Inflammatory macrophage (primary cell): ENCODE measurements at regions not wholly inside any gene's neighbourhood (a gene's known extent, or its start where the extent isn't known, plus 50 kb on each side); places are given as distances from the start of the nearest gene placed in this dataset.

Experiments used
- DNase-seq, 2 donors: peaks; one replicate each; pipeline ENCODE4 v3.0.0-alpha.2; 2020 to 2022

- DNase-seq: no peak
Observed at GRCh38 chr15:69797615-69798014, 300.1 kb downstream of the TLE3 start.

DNA sequence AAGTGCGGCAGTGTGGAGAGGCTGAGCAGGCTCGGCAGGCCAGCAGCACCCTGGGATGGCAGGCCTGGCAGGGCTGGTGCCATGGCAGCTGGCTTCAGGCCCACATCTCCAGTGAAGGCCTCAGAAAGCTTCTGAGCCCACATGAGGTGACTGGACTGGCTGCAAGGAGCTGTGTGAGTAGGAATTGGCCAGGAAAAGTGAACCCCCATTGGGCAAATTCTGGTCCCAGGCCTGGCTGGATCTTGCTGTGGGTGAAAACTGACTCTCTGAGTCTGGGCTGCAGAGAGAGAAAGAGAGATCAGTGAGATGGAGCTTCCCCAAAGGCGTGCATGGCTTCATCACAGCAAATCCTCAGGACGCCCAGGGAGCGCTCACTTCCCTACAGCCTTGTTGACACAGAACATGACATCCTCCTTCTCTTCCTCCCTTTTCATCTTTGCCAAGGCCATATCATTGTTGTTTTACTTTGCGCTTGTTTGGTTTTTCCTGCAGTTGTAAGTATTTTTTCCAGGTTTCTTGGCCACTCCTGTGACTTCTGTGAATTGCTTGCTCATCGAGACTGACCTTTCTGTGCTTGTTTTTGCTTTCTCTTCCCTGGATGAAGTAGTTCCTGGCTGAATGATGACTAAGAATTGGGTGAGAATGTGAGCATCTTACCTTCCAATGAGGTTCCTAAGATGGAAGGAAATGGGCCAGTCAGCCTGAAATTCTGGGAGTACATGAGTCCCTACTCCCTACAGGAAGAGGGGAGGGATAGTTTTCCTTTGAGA, 299.1 kb downstream of the TLE3 start:
- DNase-seq: peak; percentile 38 to 66

- DNase-seq: no peak
Observed at GRCh38 chr15:69801144-69801543, 296.6 kb downstream of the TLE3 start.

DNA sequence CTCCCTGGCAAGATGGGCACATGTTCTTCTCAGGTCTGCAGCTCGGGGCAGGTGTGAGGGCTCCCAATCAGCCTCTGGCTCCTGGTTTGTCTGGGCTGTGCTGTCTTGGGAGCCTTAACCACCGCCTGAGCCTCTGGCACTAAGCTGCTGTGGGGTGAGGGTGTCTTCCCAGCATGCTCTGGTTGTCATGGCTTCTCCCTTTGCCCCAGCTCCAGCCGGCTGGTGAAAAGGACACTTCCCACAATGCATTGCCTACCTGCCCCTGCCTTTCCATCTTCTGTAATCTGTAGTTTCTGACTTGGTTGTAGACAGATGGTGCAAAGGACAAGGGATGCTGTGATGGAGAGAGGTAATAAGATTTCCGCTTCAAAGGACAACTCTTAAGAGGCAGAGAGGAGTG, 295.3 kb downstream of the TLE3 start:
- DNase-seq: no peak

DNA sequence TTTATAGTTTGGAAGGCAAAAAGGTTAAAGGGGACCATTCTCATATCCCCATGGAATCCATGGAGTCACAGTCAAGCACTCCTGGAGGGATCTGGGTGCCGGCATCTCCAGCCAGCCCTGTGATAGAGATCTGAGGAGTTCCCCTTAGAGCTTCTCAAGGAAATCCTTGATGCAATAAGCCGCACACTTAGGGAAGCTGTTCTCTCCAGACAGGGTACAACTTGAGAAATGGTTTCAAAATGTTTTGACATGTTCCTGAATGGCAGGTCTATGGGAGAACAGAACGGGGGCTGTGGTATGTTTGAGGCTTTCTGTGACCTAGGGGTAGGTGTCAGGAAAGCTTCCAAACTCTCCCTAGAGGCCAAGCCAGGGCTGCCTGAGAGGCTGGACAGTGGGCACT, 292.9 kb downstream of the TLE3 start:
- peak; percentile 84 to 86 for DNase-seq

DNA sequence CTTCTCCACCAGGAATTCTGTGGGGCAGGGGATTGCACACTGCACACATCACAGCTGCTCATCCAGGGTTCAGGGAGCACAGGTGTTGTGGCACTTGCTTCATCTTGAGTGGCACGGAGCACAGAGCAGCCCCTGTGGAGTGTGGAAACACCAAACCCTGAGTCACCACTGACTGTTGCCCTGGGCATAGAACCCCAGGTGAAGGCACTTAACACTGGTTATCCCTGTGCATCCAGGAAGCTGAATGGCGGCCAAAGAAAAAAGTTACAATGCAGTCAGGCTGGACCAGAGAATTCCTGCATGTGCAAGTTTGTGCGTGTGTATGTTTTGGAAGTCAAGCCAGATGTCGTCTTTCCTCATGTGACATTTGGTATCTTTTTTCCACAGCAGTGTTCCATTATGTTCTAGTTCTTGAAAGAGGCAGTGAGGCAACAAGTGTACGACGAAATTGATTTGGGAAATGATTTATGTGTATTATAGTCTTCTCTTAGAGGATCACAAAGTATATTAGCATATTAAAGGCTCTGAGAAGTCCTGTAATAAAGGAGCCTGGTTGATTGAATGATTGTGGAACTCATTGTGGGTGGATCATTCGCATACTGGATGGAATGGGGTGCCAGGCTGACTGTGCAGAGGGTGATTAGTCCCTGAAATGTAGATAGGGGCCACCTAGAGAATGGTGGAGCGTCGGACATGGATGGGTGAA, 292.3 kb downstream of the TLE3 start:
- DNase-seq: no peak

DNA sequence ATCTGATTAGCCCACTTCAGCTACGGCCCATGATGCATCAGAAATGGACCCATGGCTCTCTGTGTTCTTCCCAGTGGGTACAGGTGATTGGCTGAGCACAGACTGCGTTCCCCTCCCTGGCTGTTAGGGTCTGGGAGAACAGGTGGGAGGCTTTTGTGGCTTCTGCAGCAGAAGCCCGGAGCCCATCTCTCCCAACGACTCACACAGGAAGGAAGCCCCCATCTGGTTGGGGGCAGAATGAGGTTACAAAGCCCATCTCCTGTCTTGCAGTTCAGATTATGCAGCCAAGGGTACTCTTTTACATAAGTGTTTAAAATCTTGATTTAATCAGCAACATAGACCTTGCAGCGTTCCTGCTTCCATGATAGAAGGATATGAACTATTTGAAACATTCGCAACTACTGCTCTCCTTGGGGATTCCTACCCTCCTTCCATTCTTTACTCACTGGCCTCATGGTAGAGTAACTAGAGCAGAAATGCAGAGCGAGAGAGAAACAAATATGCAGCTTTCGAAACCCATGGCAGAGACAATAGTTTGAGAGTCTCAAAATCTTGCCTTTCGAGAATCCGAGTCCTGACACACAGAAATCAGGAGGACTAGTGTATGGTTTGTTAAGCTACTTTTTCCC, 291.3 kb downstream of the TLE3 start:
- no peak for DNase-seq

GRCh38 chr15:69807721-69808120, 290.0 kb downstream of the TLE3 start:
- DNase-seq: peak in 1 of 2 donors; percentile 0

- DNase-seq: peak; percentile 64 to 70
Observed at GRCh38 chr15:69808756-69809155, 289.0 kb downstream of the TLE3 start.

GRCh38 chr15:69809421-69809820, 288.3 kb downstream of the TLE3 start:
- DNase-seq: no peak

GRCh38 chr15:69810431-69811354, 287.0 kb downstream of the TLE3 start:
- DNase-seq: no peak

DNA sequence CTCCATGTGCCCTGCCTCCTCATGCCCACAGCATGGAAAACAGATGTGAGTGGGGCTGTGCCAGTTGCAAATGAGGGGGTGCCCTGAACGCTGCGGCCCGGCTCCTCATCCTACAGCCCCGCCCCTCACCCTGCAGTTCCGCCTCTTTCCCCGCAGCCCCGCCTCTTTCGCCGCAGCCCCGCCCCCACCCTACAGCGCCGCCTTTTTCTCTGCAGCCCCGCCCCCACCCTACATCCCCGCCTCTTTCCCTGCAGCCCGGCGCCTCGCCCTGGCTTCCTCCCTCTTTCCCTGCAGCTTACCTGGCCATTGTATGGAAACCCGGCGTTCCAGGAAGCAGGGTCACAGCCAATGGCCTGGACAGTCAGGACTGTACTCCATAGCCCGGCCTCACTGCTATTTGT, 284.9 kb downstream of the TLE3 start:
- DNase-seq: no peak

- no peak for DNase-seq
Observed at GRCh38 chr15:69813881-69814280, 283.8 kb downstream of the TLE3 start.

GRCh38 chr15:69814932-69815331, 282.8 kb downstream of the TLE3 start:
- DNase-seq: no peak

- no peak for DNase-seq
Observed at GRCh38 chr15:69815793-69816192, 281.9 kb downstream of the TLE3 start.

- no peak for DNase-seq
Observed at GRCh38 chr15:69816522-69816921, 281.2 kb downstream of the TLE3 start.

- DNase-seq: no peak
Observed at GRCh38 chr15:69818529-69818928, 279.2 kb downstream of the TLE3 start.

DNA sequence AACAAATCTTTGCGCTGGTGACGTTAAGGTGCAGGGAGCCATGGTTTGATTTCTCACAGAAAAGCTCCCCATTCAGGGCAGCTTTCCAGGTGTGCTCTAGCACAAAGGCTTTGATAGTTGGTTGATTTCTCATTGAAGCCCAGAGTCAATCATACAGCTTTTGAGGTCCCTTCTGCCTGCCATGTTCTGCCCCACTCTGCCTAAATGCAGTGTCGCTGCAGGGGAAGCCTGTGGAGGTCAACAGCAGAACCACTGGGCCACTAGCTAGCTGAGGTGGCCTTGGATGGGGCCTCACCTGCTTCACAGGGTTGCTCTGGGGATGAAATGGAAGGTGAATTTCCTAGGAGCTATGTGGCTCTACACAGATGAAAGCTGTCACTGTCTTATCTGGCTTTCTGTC, 278.3 kb downstream of the TLE3 start:
- no peak for DNase-seq

- no peak for DNase-seq
Observed at GRCh38 chr15:69820819-69821218, 276.9 kb downstream of the TLE3 start.

GRCh38 chr15:69823223-69823907, 274.4 kb downstream of the TLE3 start:
- DNase-seq: no peak

GRCh38 chr15:69824075-69824876, 273.4 kb downstream of the TLE3 start:
- no peak for DNase-seq
